ENCODE measurements at regions not wholly inside any gene's neighbourhood (a gene's known extent, or its start where the extent isn't known, plus 50 kb on each side); places are given as distances from the start of the nearest gene placed in this dataset.

- Histone ChIP-seq H3K9ac (ENCODE audit: low read depth in 1 of 3, low read length in 3 of 3) (no peak overlapping the region), H3K4me1 (ENCODE audit: control insufficient read depth in 3 of 3, insufficient read depth in 3 of 3, low read length in 3 of 3) (no peaks in the 10 kb centered on the region), H3K27me3 (ENCODE audit: control insufficient read depth in 3 of 3, insufficient read depth in 3 of 3, low read length in 3 of 3) (peaks cover 0 to 6% (median 0%) of the 10 kb centered on the region in 3 donors), H3K27ac (ENCODE audit: low read depth, low read length) (no peak overlapping the region), H3K9me3 (ENCODE audit: control insufficient read depth in 3 of 3, low read length in 3 of 3) (no peaks in the 10 kb centered on the region), H3K4me3 (ENCODE audit: low read length in 3 of 3) (no peak overlapping the region), H3K36me3 (ENCODE audit: control insufficient read depth in 3 of 3, insufficient read depth in 3 of 3, low read length in 3 of 3) (no peaks in the 10 kb centered on the region)
Measured at GRCh38 chr5:133811168-133811567, 157.3 kb downstream of the C5orf15 start.

- Histone ChIP-seq H3K9ac (ENCODE audit: low read depth in 1 of 3, low read length in 3 of 3) (no peak overlapping the region), H3K36me3 (ENCODE audit: control insufficient read depth in 3 of 3, insufficient read depth in 3 of 3, low read length in 3 of 3) (no peaks in the 10 kb centered on the region)
Measured at GRCh38 chr5:133809801-133810200, 158.6 kb downstream of the C5orf15 start.

GRCh38 chr5:133807348-133807747, 161.1 kb downstream of the C5orf15 start:
- no peak overlapping the region for H3K9ac ChIP-seq (ENCODE audit: low read depth in 1 of 3, low read length in 3 of 3)
- H3K4me3 ChIP-seq (ENCODE audit: low read length in 3 of 3), result no peak overlapping the region
- no peaks in the 10 kb centered on the region for H3K36me3 ChIP-seq (ENCODE audit: control insufficient read depth in 3 of 3, insufficient read depth in 3 of 3, low read length in 3 of 3)
- H3K27ac ChIP-seq (ENCODE audit: low read depth, low read length), result no peak overlapping the region
- H3K4me1 ChIP-seq (ENCODE audit: control insufficient read depth in 3 of 3, insufficient read depth in 3 of 3, low read length in 3 of 3), result peaks cover 4 to 8% (median 5%) of the 10 kb centered on the region in 3 donors
- H3K27me3 ChIP-seq (ENCODE audit: control insufficient read depth in 3 of 3, insufficient read depth in 3 of 3, low read length in 3 of 3), result peaks cover 0 to 6% (median 0%) of the 10 kb centered on the region in 3 donors
- no peaks in the 10 kb centered on the region for H3K9me3 ChIP-seq (ENCODE audit: control insufficient read depth in 3 of 3, low read length in 3 of 3)

More at GRCh38 chr5:133809801-133810200, 158.6 kb downstream of the C5orf15 start:
- Histone ChIP-seq H3K4me1 (ENCODE audit: control insufficient read depth in 3 of 3, insufficient read depth in 3 of 3, low read length in 3 of 3) (no peaks in the 10 kb centered on the region), H3K9me3 (ENCODE audit: control insufficient read depth in 3 of 3, low read length in 3 of 3) (no peaks in the 10 kb centered on the region), H3K27me3 (ENCODE audit: control insufficient read depth in 3 of 3, insufficient read depth in 3 of 3, low read length in 3 of 3) (peaks cover 0 to 6% (median 0%) of the 10 kb centered on the region in 3 donors), H3K4me3 (ENCODE audit: low read length in 3 of 3) (no peak overlapping the region), H3K27ac (ENCODE audit: low read depth, low read length) (no peak overlapping the region)

- H3K9me3 ChIP-seq (ENCODE audit: control insufficient read depth in 3 of 3, low read length in 3 of 3), result no peaks in the 10 kb centered on the region
- no peak overlapping the region for H3K4me3 ChIP-seq (ENCODE audit: low read length in 3 of 3)
- no peaks in the 10 kb centered on the region for H3K36me3 ChIP-seq (ENCODE audit: control insufficient read depth in 3 of 3, insufficient read depth in 3 of 3, low read length in 3 of 3)
- no peak overlapping the region for H3K9ac ChIP-seq (ENCODE audit: low read depth in 1 of 3, low read length in 3 of 3)
- H3K27ac ChIP-seq (ENCODE audit: low read depth, low read length), result no peak overlapping the region
- H3K27me3 ChIP-seq (ENCODE audit: control insufficient read depth in 3 of 3, insufficient read depth in 3 of 3, low read length in 3 of 3), result peaks cover 0 to 6% (median 0%) of the 10 kb centered on the region in 3 donors
- peaks cover 4 to 8% (median 5%) of the 10 kb centered on the region in 3 donors for H3K4me1 ChIP-seq (ENCODE audit: control insufficient read depth in 3 of 3, insufficient read depth in 3 of 3, low read length in 3 of 3)
Measured at GRCh38 chr5:133806847-133807246, 161.6 kb downstream of the C5orf15 start.

GRCh38 chr5:133801955-133802751, 166.3 kb downstream of the C5orf15 start:
- Histone ChIP-seq H3K9ac (ENCODE audit: low read depth in 1 of 3, low read length in 3 of 3) (no peak overlapping the region), H3K27me3 (ENCODE audit: control insufficient read depth in 3 of 3, insufficient read depth in 3 of 3, low read length in 3 of 3) (no peaks in the 10 kb centered on the region), H3K4me1 (ENCODE audit: control insufficient read depth in 3 of 3, insufficient read depth in 3 of 3, low read length in 3 of 3) (peaks cover 4 to 8% (median 5%) of the 10 kb centered on the region in 3 donors), H3K4me3 (ENCODE audit: low read length in 3 of 3) (no peak overlapping the region), H3K36me3 (ENCODE audit: control insufficient read depth in 3 of 3, insufficient read depth in 3 of 3, low read length in 3 of 3) (no peaks in the 10 kb centered on the region), H3K27ac (ENCODE audit: low read depth, low read length) (no peak overlapping the region), H3K9me3 (ENCODE audit: control insufficient read depth in 3 of 3, low read length in 3 of 3) (no peaks in the 10 kb centered on the region)

GRCh38 chr5:133801431-133801830, 167.0 kb downstream of the C5orf15 start:
- Histone ChIP-seq H3K9me3 (ENCODE audit: control insufficient read depth in 3 of 3, low read length in 3 of 3) (no peaks in the 10 kb centered on the region), H3K9ac (ENCODE audit: low read depth in 1 of 3, low read length in 3 of 3) (no peak overlapping the region), H3K27ac (ENCODE audit: low read depth, low read length) (no peak overlapping the region), H3K27me3 (ENCODE audit: control insufficient read depth in 3 of 3, insufficient read depth in 3 of 3, low read length in 3 of 3) (no peaks in the 10 kb centered on the region), H3K4me1 (ENCODE audit: control insufficient read depth in 3 of 3, insufficient read depth in 3 of 3, low read length in 3 of 3) (peaks cover 4 to 8% (median 5%) of the 10 kb centered on the region in 3 donors), H3K36me3 (ENCODE audit: control insufficient read depth in 3 of 3, insufficient read depth in 3 of 3, low read length in 3 of 3) (no peaks in the 10 kb centered on the region), H3K4me3 (ENCODE audit: low read length in 3 of 3) (no peak overlapping the region)

- Histone ChIP-seq H3K27ac (ENCODE audit: low read depth, low read length) (no peak overlapping the region), H3K4me1 (ENCODE audit: control insufficient read depth in 3 of 3, insufficient read depth in 3 of 3, low read length in 3 of 3) (peaks cover 4 to 8% (median 5%) of the 10 kb centered on the region in 3 donors), H3K4me3 (ENCODE audit: low read length in 3 of 3) (no peak overlapping the region), H3K27me3 (ENCODE audit: control insufficient read depth in 3 of 3, insufficient read depth in 3 of 3, low read length in 3 of 3) (no peaks in the 10 kb centered on the region), H3K9ac (ENCODE audit: low read depth in 1 of 3, low read length in 3 of 3) (no peak overlapping the region), H3K9me3 (ENCODE audit: control insufficient read depth in 3 of 3, low read length in 3 of 3) (no peaks in the 10 kb centered on the region), H3K36me3 (ENCODE audit: control insufficient read depth in 3 of 3, insufficient read depth in 3 of 3, low read length in 3 of 3) (no peaks in the 10 kb centered on the region)
Measured at GRCh38 chr5:133799571-133800237, 168.7 kb downstream of the C5orf15 start.

GRCh38 chr5:133797167-133797566, 171.3 kb downstream of the C5orf15 start:
- no peaks in the 10 kb centered on the region for H3K27me3 ChIP-seq (ENCODE audit: control insufficient read depth in 3 of 3, insufficient read depth in 3 of 3, low read length in 3 of 3)

GRCh38 chr5:133796186-133796585, 172.2 kb downstream of the C5orf15 start:
- Histone ChIP-seq H3K36me3 (ENCODE audit: control insufficient read depth in 3 of 3, insufficient read depth in 3 of 3, low read length in 3 of 3) (no peaks in the 10 kb centered on the region), H3K9ac (ENCODE audit: low read depth in 1 of 3, low read length in 3 of 3) (no peak overlapping the region), H3K4me1 (ENCODE audit: control insufficient read depth in 3 of 3, insufficient read depth in 3 of 3, low read length in 3 of 3) (no peaks in the 10 kb centered on the region), H3K27ac (ENCODE audit: low read depth, low read length) (no peak overlapping the region), H3K9me3 (ENCODE audit: control insufficient read depth in 3 of 3, low read length in 3 of 3) (no peaks in the 10 kb centered on the region), H3K27me3 (ENCODE audit: control insufficient read depth in 3 of 3, insufficient read depth in 3 of 3, low read length in 3 of 3) (no peaks in the 10 kb centered on the region), H3K4me3 (ENCODE audit: low read length in 3 of 3) (no peak overlapping the region)

More at GRCh38 chr5:133797167-133797566, 171.3 kb downstream of the C5orf15 start:
- Histone ChIP-seq H3K36me3 (ENCODE audit: control insufficient read depth in 3 of 3, insufficient read depth in 3 of 3, low read length in 3 of 3) (no peaks in the 10 kb centered on the region), H3K9ac (ENCODE audit: low read depth in 1 of 3, low read length in 3 of 3) (no peak overlapping the region), H3K4me3 (ENCODE audit: low read length in 3 of 3) (no peak overlapping the region), H3K4me1 (ENCODE audit: control insufficient read depth in 3 of 3, insufficient read depth in 3 of 3, low read length in 3 of 3) (no peaks in the 10 kb centered on the region), H3K9me3 (ENCODE audit: control insufficient read depth in 3 of 3, low read length in 3 of 3) (no peaks in the 10 kb centered on the region), H3K27ac (ENCODE audit: low read depth, low read length) (no peak overlapping the region)

- Histone ChIP-seq H3K4me3 (ENCODE audit: low read length in 3 of 3) (no peak overlapping the region), H3K27ac (ENCODE audit: low read depth, low read length) (no peak overlapping the region), H3K36me3 (ENCODE audit: control insufficient read depth in 3 of 3, insufficient read depth in 3 of 3, low read length in 3 of 3) (no peaks in the 10 kb centered on the region), H3K4me1 (ENCODE audit: control insufficient read depth in 3 of 3, insufficient read depth in 3 of 3, low read length in 3 of 3) (no peaks in the 10 kb centered on the region), H3K9ac (ENCODE audit: low read depth in 1 of 3, low read length in 3 of 3) (no peak overlapping the region), H3K27me3 (ENCODE audit: control insufficient read depth in 3 of 3, insufficient read depth in 3 of 3, low read length in 3 of 3) (no peaks in the 10 kb centered on the region), H3K9me3 (ENCODE audit: control insufficient read depth in 3 of 3, low read length in 3 of 3) (no peaks in the 10 kb centered on the region)
Measured at GRCh38 chr5:133794771-133795415, 173.5 kb downstream of the C5orf15 start.
